Heart right ventricle (tissue), 16 donors: ENCODE measurements at regions not wholly inside any gene's neighbourhood (a gene's known extent, or its start where the extent isn't known, plus 50 kb on each side); places are given as distances from the start of the nearest gene placed in this dataset.
A peak's percentile ranks its signal among the peaks of the same experiment; 100 is the strongest.

Source experiments
- ATAC-seq, 8 donors: fragments of 200-7000 bp; cut with Tn5 transposase; one replicate each; pipeline ENCODE4 v1.9.1; 2020; ENCODE audit warnings: mild to moderate bottlenecking in 8 of 8, moderate library complexity in 8 of 8, moderate number of reproducible peaks in 1 of 8
- DNase-seq, 2 donors: peaks; one replicate each; pipeline ENCODE4 v3.0.0-alpha.2; 2020
- H3K27ac ChIP-seq, 10 donors: fragments of 200-600 bp; sonication (generic) in 2 of 10; one replicate each; pipeline versions ENCODE4 v1.5.0 to v1.8.0; 2020 to 2022; ENCODE audit warnings: mild to moderate bottlenecking in 3 of 10
- H3K27me3 ChIP-seq, 7 donors: fragments of 200-600 bp; one replicate each; pipeline ENCODE4 v1.8.0; 2021 to 2022; ENCODE audit warnings: mild to moderate bottlenecking in 2 of 7
- H3K36me3 ChIP-seq, 9 donors: fragments of 200-600 bp; sonication (generic) in 1 of 9; one replicate each; pipeline versions ENCODE4 v1.5.0 to v1.8.0; 2020 to 2022; ENCODE audit warnings: mild to moderate bottlenecking in 2 of 9
- H3K4me1 ChIP-seq, 9 donors: fragments of 200-600 bp; sonication (generic) in 1 of 9; one replicate each; pipeline versions ENCODE4 v1.5.0 to v1.8.0; 2020 to 2022; ENCODE audit warnings: mild to moderate bottlenecking in 4 of 9
- H3K4me3 ChIP-seq, 10 donors: fragments of 200-600 bp; sonication (generic) in 2 of 10; one replicate each; pipeline versions ENCODE4 v1.5.0 to v1.8.0; 2020 to 2022; ENCODE audit warnings: mild to moderate bottlenecking in 7 of 10, moderate library complexity in 2 of 10
- H3K9me3 ChIP-seq, 11 donors: fragments of 200-600 bp in 10 of 11; sonication (generic) in 2 of 11; one replicate each; pipeline versions ENCODE4 v1.5.0 to v1.8.0; 2013 to 2022; ENCODE audit warnings: mild to moderate bottlenecking in 2 of 11, control low read depth in 1 of 11, moderate library complexity in 1 of 11
- WGBS, 2 donors: extraction: QIAGEN DNeasy Blood & Tissue Kit; methylation state at CpG; one replicate each; pipeline ENCODE4 v1.1.7; 2013; ENCODE audit warnings: inconsistent platforms in 1 of 2; 5-methylcytosine and 5-hydroxymethylcytosine counted together
- intact Hi-C, 10 donors: fragments of 100-400 bp; cut with DNase I; formaldehyde crosslinking; loops; one replicate each; pipeline versions ENCODE4 v1.11.1 to v1.14.2; 2022
- TF ChIP-seq, protein P1 (sequence below), 9 donors: fragments of 200-600 bp; sonication (generic) in 2 of 9; IDR thresholded peaks; one replicate each; pipeline versions ENCODE4 v1.5.0 to v1.8.0; 2021 to 2022; ENCODE audit warnings: antibody characterized with exemption in 9 of 9, mild to moderate bottlenecking in 5 of 9, moderate library complexity in 1 of 9
- donor health status: Arrhythmogenic right ventricular cardiomyopathy.
- donor health status: ischemic (EF 13 %, LVEDD 7.1; RV severe dilation, severe dysfunction).
- donor health status: healthy with polysubstance abuse.
- donor health status: DM: no; HTN: yes; CAD: no.
- donor health status: DM: no; HTN: no; CAD: no.
- donor health status: ischemic (EF 25% LVEDD 6.9; RV normal size, moderate dysfunction).
- donor health status: ischemic (EF 25% LVEDD 5.7; RV mildly dilated, moderate dysfunction).
- donor health status: healthy.
- donor health status: DM: yes; HTN: yes; CAD: no.
- donor health status: Ischemic cardiomyopathy.
- donor health status: ischemic (EF 35%, LVEDD 5.7; RV mildly dilated, moderate dysfunction).
- donor health status: nonischemic (EF 11% LVEDD 7.7; RV severe dilation, severe dysfunction).
- donor health status: DM: yes; HTN: yes; CAD: no.
- donor health status: PGD.
- donor health status: ischemic (EF 29% LVEDD 5.4; RV normal size, mild dysfunction).
- donor health status: nonischemic (EF 23%, LVEDD 6.1; RV moderate dilation, normal function).

- no peaks in the 10 kb centered on the region for H3K36me3 ChIP-seq
- H3K27me3 ChIP-seq, result no peaks in the 10 kb centered on the region
- ATAC-seq (peak; percentile 47 to 89 (median 82)), DNase-seq (peak; percentile 21 to 57)
- peaks cover 16 to 55% (median 47%) of the 10 kb centered on the region in 9 donors for H3K4me1 ChIP-seq
- peak overlapping the region in 9 of 10 donors; percentile 16 to 81 (median 61) for H3K27ac ChIP-seq
- H3K9me3 ChIP-seq, result no peaks in the 10 kb centered on the region
- intact Hi-C loops, result no loop called here
- TF ChIP-seq, protein P1, sequence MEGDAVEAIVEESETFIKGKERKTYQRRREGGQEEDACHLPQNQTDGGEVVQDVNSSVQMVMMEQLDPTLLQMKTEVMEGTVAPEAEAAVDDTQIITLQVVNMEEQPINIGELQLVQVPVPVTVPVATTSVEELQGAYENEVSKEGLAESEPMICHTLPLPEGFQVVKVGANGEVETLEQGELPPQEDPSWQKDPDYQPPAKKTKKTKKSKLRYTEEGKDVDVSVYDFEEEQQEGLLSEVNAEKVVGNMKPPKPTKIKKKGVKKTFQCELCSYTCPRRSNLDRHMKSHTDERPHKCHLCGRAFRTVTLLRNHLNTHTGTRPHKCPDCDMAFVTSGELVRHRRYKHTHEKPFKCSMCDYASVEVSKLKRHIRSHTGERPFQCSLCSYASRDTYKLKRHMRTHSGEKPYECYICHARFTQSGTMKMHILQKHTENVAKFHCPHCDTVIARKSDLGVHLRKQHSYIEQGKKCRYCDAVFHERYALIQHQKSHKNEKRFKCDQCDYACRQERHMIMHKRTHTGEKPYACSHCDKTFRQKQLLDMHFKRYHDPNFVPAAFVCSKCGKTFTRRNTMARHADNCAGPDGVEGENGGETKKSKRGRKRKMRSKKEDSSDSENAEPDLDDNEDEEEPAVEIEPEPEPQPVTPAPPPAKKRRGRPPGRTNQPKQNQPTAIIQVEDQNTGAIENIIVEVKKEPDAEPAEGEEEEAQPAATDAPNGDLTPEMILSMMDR (IDR thresholded peaks at IDR 0.05), result peak in 1 of 9 donors; percentile 7
- no peak overlapping the region for H3K4me3 ChIP-seq
- 53 to 67% methylated on average over 4 of the region's 4 CpGs for WGBS, 2 donors
Measured at GRCh38 chr5:124678468-124678867, 68.0 kb downstream of the ZNF608 start.

- TF ChIP-seq, protein P1 (IDR thresholded peaks at IDR 0.05), result no peak
- DNase-seq (peak in 1 of 2 donors; percentile 40), ATAC-seq (peak; percentile 52 to 75 (median 64))
- H3K9me3 ChIP-seq, result no peaks in the 10 kb centered on the region
- no peaks in the 10 kb centered on the region for H3K27me3 ChIP-seq
- 39 to 44% methylated on average over 9 of the region's 9 CpGs for WGBS, 2 donors
- intact Hi-C loops, result no loop called here
- peak overlapping the region in 9 of 10 donors; percentile 16 to 81 (median 61) for H3K27ac ChIP-seq
- peaks cover 16 to 58% (median 47%) of the 10 kb centered on the region in 9 donors for H3K4me1 ChIP-seq
- peak overlapping the region in 1 of 10 donors; percentile 0 for H3K4me3 ChIP-seq
- H3K36me3 ChIP-seq, result no peaks in the 10 kb centered on the region
Measured at GRCh38 chr5:124677374-124678351, 68.8 kb downstream of the ZNF608 start.

DNA sequence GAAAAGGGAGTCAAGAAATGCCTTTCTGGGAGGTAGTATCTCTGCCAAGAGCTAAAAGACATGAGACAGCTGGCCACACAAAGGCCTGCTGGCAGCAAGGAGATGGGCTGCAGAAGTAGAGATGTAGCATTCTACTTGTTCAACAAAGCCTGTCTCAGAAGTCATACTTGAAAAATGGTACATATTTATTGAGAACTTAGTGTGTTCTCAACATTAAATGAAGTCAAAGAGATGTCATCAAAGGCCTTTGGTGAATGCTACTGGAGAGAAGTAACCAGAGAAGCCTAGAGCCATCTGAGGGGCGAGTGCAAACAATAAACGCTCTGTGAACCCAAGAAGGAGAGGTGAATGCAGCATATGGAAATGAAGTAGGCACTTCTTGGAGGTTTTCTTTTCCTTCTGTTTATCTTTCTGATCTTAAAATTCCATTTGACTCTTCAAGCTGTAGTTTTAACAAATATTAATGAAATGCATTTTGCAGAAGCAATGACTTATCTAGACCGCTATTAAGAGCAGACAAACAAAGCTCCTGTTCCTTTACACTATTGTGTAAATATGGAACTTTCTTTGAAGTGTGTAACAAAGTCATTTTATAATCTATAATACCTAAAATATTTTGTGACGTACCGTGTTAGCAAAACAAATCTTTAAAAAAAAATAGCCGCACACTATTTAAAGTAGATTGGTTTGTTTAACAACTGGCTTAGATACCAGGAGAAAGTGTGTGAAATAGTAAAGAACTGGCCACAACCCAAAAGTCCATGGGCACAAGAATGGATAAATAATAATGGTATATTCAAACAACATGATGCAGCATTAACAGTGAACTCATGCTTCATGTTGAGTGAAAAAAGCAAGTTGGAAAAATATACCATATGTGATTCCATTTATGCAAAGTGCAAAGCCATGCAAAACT lies 70.2 kb downstream of the ZNF608 start:
- Histone ChIP-seq H3K27ac (peak overlapping the region in 4 of 10 donors; percentile 33 to 81 (median 65)), H3K4me1 (peaks cover 16 to 71% (median 55%) of the 10 kb centered on the region in 9 donors), H3K27me3 (no peaks in the 10 kb centered on the region), H3K36me3 (no peaks in the 10 kb centered on the region), H3K4me3 (no peak overlapping the region), H3K9me3 (no peaks in the 10 kb centered on the region)
- TF ChIP-seq, protein P1 (IDR thresholded peaks at IDR 0.05), result no peak
- intact Hi-C loops, result no loop called here
- no peak for ATAC-seq
- WGBS, 2 donors, result 92 to 93% methylated on average over 6 of the region's 6 CpGs
- DNase-seq, result no peak

- WGBS, 2 donors, result 88 to 90% methylated on average over 1 of the region's 1 CpG
- intact Hi-C loops, result no loop called here
- no peaks in the 10 kb centered on the region for H3K9me3 ChIP-seq
- no peak for DNase-seq
- no peaks in the 10 kb centered on the region for H3K36me3 ChIP-seq
- TF ChIP-seq, protein P1 (IDR thresholded peaks at IDR 0.05), result no peak
- ATAC-seq, result no peak
- H3K4me1 ChIP-seq, result peaks cover 5 to 77% (median 46%) of the 10 kb centered on the region in 9 donors
- H3K27ac ChIP-seq, result no peak overlapping the region
- no peak overlapping the region for H3K4me3 ChIP-seq
- no peaks in the 10 kb centered on the region for H3K27me3 ChIP-seq
Measured at GRCh38 chr5:124671193-124671592, 75.2 kb downstream of the ZNF608 start.
